K562 (cell line): ENCODE measurements at regions not wholly inside any gene's neighbourhood (a gene's known extent, or its start where the extent isn't known, plus 50 kb on each side); places are given as distances from the start of the nearest gene placed in this dataset.

Experiments
- ERF ChIP-seq: fragments of 450-650 bp; formaldehyde crosslinking; IDR thresholded peaks from 2 replicates; pipeline ENCODE4 v1.4.0; 2020; ENCODE audit warnings: mild to moderate bottlenecking, mixed read lengths
- FOXJ3 ChIP-seq: sonication (generic); formaldehyde crosslinking; IDR thresholded peaks from 2 replicates; pipeline ENCODE4 v1.4.0; 2020; ENCODE audit warnings: mild to moderate bottlenecking, missing genetic modification reagents
- GATAD2A ChIP-seq: fragments of 450-650 bp; IDR thresholded peaks from 2 replicates; pipeline ENCODE4 v1.6.1; 2017
- NRF1 ChIP-seq, 2 experiments: fragments of 450-650 bp; IDR thresholded peaks in 1 of 2; conservative IDR thresholded peaks in 1 of 2; 2 replicates each; pipeline ENCODE4 v1.6.1; 2014; ENCODE audit warnings: mild to moderate bottlenecking in 2 of 2
- POLR2AphosphoS5 ChIP-seq: IDR thresholded peaks from 2 replicates; pipeline ENCODE4 v1.6.1; 2011; ENCODE audit warnings: mild to moderate bottlenecking, low read depth, low read length, moderate library complexity; ENCODE audit not compliant: control insufficient read depth, insufficient read depth
- SP1 ChIP-seq: sonication (generic); formaldehyde crosslinking; IDR thresholded peaks from 2 replicates; pipeline ENCODE4 v1.8.1; 2022; ENCODE audit warnings: mild to moderate bottlenecking, missing genetic modification reagents
- ZBTB12 ChIP-seq: fragments of 250-450 bp; sonication (Bioruptor Pico); IDR thresholded peaks from 2 replicates; pipeline ENCODE4 v1.4.0; 2020
- TF ChIP-seq, protein P1 (sequence below): sonication (generic); formaldehyde crosslinking; IDR thresholded peaks from 2 replicates; pipeline ENCODE4 v1.8.1; 2023; ENCODE audit warnings: missing genetic modification reagents, mild to moderate bottlenecking, borderline replicate concordance
- TF ChIP-seq, protein P2 (sequence below): sonication (generic); formaldehyde crosslinking; IDR thresholded peaks from 2 replicates; pipeline ENCODE4 v1.8.1; 2023; ENCODE audit warnings: mild to moderate bottlenecking, missing genetic modification reagents

DNA sequence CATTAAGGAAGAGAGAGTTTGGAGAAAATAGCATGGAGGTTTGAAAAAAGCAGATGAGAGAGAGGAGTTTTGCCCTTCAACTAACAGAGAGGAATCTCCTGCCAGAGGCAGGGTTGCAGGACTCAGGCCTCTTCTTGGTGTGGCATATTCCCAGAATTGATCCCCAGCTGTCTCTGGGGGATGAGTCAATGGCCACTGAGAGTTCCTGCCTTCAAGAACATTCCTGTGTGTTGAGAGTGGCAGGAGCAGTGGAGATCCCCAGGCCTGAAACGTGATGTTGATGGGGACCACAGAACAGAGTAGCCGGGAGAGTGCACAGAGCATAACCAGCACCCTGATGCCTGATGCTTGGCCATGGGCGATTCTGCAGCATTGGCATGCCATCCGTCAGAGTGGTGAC is 348.4 kb upstream of the THBS1 start:
- TF ChIP-seq ERF (CRISPR knock-in tag) (no peak), SP1 (CRISPR knock-in tag) (no peak), FOXJ3 (no peak), NRF1 (conservative IDR thresholded peaks at IDR 0.05 in 1 of 2, IDR thresholded peaks at IDR 0.05 in 1 of 2) (no peak), GATAD2A (no peak), ZBTB12 (CRISPR knock-in tag) (no peak), POLR2AphosphoS5 (no peak)
- TF ChIP-seq, protein P1, sequence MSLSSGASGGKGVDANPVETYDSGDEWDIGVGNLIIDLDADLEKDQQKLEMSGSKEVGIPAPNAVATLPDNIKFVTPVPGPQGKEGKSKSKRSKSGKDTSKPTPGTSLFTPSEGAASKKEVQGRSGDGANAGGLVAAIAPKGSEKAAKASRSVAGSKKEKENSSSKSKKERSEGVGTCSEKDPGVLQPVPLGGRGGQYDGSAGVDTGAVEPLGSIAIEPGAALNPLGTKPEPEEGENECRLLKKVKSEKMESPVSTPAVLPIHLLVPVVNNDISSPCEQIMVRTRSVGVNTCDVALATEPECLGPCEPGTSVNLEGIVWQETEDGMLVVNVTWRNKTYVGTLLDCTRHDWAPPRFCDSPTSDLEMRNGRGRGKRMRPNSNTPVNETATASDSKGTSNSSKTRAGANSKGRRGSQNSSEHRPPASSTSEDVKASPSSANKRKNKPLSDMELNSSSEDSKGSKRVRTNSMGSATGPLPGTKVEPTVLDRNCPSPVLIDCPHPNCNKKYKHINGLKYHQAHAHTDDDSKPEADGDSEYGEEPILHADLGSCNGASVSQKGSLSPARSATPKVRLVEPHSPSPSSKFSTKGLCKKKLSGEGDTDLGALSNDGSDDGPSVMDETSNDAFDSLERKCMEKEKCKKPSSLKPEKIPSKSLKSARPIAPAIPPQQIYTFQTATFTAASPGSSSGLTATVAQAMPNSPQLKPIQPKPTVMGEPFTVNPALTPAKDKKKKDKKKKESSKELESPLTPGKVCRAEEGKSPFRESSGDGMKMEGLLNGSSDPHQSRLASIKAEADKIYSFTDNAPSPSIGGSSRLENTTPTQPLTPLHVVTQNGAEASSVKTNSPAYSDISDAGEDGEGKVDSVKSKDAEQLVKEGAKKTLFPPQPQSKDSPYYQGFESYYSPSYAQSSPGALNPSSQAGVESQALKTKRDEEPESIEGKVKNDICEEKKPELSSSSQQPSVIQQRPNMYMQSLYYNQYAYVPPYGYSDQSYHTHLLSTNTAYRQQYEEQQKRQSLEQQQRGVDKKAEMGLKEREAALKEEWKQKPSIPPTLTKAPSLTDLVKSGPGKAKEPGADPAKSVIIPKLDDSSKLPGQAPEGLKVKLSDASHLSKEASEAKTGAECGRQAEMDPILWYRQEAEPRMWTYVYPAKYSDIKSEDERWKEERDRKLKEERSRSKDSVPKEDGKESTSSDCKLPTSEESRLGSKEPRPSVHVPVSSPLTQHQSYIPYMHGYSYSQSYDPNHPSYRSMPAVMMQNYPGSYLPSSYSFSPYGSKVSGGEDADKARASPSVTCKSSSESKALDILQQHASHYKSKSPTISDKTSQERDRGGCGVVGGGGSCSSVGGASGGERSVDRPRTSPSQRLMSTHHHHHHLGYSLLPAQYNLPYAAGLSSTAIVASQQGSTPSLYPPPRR (CRISPR knock-in tag), result no peak
- TF ChIP-seq, protein P2, sequence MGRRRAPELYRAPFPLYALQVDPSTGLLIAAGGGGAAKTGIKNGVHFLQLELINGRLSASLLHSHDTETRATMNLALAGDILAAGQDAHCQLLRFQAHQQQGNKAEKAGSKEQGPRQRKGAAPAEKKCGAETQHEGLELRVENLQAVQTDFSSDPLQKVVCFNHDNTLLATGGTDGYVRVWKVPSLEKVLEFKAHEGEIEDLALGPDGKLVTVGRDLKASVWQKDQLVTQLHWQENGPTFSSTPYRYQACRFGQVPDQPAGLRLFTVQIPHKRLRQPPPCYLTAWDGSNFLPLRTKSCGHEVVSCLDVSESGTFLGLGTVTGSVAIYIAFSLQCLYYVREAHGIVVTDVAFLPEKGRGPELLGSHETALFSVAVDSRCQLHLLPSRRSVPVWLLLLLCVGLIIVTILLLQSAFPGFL (CRISPR knock-in tag), result no peak
